WI38 (cell line): ENCODE measurements at regions not wholly inside any gene's neighbourhood (a gene's known extent, or its start where the extent isn't known, plus 50 kb on each side); places are given as distances from the start of the nearest gene placed in this dataset.

ENCODE experiments used
- H3K4me3 ChIP-seq: 2 replicates; pipeline ENCODE4 v1.5.1; 2011; ENCODE audit warnings: low read depth, mild to moderate bottlenecking, control low read depth, low read length
- CTCF ChIP-seq: IDR thresholded peaks from 2 replicates; pipeline ENCODE4 v1.5.1; 2012; ENCODE audit warnings: low read depth, mild to moderate bottlenecking, control low read depth, low read length

DNA sequence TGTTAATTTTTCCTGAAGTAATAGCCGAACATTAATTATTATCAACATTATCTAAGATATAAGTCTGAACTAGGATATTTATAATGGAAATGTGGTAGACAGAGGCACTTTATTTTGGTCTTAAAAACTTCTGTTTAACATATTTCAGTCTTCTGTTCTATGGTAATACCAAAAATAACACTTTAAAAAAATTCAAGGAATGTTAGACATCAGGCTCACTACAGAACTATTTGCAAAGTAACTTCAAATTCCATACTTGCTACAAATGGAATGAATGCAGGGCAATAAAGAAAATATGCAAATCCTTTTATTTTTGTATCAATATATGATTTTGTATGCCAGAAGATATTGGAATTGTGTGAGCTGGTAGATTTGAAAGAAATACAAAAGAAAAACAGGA is 345.5 kb upstream of the DSEL start:
- TF ChIP-seq CTCF, result no peak
- H3K4me3 ChIP-seq, result no peak overlapping the region

DNA sequence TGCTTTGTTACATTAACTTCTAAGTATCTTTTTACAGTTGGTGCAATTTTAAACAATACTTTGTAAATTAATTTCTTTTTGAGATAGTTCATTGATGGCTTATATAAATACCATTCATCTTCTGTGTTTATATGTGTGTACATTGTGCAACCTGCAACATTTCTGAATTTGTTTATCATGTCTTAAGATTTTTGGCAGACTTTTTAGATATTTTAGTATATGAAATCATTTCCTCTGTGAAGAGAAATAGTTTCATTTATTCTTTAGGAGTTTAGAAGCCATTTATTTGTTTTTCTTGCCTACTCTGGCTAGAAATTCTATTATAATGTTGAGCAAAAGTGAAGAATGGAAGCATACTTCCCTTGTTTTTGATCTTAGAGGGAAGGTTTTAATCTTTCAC is 337.8 kb upstream of the DSEL start:
- TF ChIP-seq CTCF, result no peak
- no peak overlapping the region for H3K4me3 ChIP-seq

GRCh38 chr18:67846422-67847098 is 330.0 kb upstream of the DSEL start:
- no peak for TF ChIP-seq CTCF
- no peak overlapping the region for H3K4me3 ChIP-seq

DNA sequence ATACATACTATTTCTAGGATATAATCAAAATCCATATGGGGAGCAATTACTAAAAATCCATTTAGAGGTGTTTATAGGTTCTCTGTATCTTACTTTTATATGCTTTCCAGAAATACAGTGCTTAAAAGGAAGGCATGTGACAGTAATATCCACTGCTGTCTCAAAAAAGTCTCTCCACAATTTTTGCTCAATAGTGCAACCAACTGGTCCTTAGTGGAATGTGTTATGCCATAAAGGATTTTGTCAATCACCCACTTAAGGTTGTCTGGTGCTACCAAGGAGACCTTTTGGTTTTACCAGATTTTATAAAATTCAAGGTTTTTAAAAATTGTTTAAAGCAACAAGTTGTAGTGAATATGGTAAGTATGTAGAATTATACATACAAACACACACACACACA is 328.5 kb upstream of the DSEL start:
- TF ChIP-seq CTCF, result no peak
- H3K4me3 ChIP-seq, result no peak overlapping the region

DNA sequence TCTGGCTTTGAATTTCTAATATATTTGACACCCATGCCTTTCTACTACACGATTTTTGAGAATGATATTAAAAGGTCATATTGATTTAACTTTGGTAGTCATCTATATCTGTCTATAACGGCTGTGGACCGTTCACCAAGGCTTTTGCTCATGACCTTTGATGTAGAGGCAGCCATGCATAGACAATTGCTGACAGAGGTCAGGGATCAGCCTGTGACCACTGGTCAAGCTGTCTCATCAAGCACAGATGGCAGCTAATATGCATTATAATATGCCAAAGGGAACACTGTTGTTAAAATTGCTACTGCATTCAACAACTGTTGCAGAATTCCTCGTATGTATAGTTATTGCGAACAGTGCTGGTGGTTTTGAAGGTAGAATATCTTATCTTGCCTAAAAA is 323.9 kb upstream of the DSEL start:
- H3K4me3 ChIP-seq, result no peak overlapping the region
- TF ChIP-seq CTCF, result no peak

- TF ChIP-seq CTCF, result no peak
- no peak overlapping the region for H3K4me3 ChIP-seq
Observed at GRCh38 chr18:67818432-67818831, 301.9 kb upstream of the DSEL start.

DNA sequence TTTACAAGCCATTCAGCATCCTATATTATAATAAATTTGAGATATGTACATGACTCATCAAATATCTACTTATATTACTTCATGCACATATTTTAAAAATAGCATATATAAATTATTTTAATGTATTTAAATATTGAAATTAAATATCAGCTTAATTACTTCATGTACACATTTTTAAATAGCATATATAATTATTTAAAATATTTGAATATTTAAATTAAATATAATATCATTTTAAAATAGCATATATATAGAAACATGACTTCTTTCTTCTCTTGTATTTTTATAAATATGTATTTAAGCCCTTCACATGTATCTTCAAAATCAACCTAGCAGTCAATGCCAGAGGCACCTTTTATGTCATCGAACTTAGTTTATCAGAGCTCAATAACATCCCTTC is 298.8 kb upstream of the DSEL start:
- TF ChIP-seq CTCF, result no peak
- no peak overlapping the region for H3K4me3 ChIP-seq
